Upper lobe of left lung (tissue), 4 donors: ENCODE measurements at regions not wholly inside any gene's neighbourhood (a gene's known extent, or its start where the extent isn't known, plus 50 kb on each side); places are given as distances from the start of the nearest gene placed in this dataset.
"Not testable (repeated sequence)": the region's sequence is repeated elsewhere in the genome, so short reads cannot be mapped to it uniquely, and the experiment has no call there.

Source experiments
- POLR2A ChIP-seq, 4 donors: fragments of 450-650 bp; IDR thresholded peaks; one replicate each; pipeline ENCODE4 v1.5.1; 2016 to 2017; ENCODE audit warnings: antibody characterized with exemption in 4 of 4, mild to moderate bottlenecking in 2 of 4
- POLR2AphosphoS5 ChIP-seq, 2 donors: sonication (generic); formaldehyde crosslinking; IDR thresholded peaks; one replicate each; pipeline ENCODE4 v1.5.1; 2017; ENCODE audit warnings: antibody characterized with exemption in 2 of 2
- TF ChIP-seq, protein P1 (sequence below), 6 experiments: fragments of 450-650 bp in 4 of 6; fragments of 200-600 bp in 2 of 6; sonication (generic) in 2 of 6; IDR thresholded peaks; one replicate each; pipeline ENCODE4 v1.5.1; 2016 to 2019; ENCODE audit warnings: antibody characterized with exemption in 6 of 6

DNA sequence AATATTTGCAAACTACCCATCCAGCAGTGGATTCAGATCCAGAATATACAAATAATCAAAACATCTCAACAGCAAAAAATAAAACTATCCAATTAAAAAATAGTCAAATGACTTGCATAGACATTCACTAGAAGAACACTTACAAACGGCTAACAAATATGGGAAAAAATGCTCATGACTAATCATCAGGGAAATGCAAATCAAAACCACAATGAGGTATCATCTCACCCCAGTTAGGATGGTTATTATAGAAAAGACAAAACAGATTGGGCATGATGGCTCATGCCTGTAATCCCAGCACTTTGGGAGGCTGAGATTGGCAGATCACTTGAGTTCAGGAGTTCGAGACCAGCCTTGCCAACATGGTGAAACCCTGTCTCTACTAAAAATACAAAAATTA, 95.9 kb downstream of the FAM170A start:
- TF ChIP-seq POLR2A, POLR2AphosphoS5 (IDR thresholded peaks at IDR 0.05): not testable (repeated sequence)
- TF ChIP-seq, protein P1, sequence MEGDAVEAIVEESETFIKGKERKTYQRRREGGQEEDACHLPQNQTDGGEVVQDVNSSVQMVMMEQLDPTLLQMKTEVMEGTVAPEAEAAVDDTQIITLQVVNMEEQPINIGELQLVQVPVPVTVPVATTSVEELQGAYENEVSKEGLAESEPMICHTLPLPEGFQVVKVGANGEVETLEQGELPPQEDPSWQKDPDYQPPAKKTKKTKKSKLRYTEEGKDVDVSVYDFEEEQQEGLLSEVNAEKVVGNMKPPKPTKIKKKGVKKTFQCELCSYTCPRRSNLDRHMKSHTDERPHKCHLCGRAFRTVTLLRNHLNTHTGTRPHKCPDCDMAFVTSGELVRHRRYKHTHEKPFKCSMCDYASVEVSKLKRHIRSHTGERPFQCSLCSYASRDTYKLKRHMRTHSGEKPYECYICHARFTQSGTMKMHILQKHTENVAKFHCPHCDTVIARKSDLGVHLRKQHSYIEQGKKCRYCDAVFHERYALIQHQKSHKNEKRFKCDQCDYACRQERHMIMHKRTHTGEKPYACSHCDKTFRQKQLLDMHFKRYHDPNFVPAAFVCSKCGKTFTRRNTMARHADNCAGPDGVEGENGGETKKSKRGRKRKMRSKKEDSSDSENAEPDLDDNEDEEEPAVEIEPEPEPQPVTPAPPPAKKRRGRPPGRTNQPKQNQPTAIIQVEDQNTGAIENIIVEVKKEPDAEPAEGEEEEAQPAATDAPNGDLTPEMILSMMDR (IDR thresholded peaks at IDR 0.05), result not testable (repeated sequence)
